ENCODE measurements at regions not wholly inside any gene's neighbourhood (a gene's known extent, or its start where the extent isn't known, plus 50 kb on each side); places are given as distances from the start of the nearest gene placed in this dataset.

GRCh38 chr9:1881708-1882295 is 133.3 kb upstream of the SMARCA2 start:
- no peaks in the 10 kb centered on the region for H4K20me1 ChIP-seq (ENCODE audit: insufficient read depth)
- no peaks in the 10 kb centered on the region for H3K79me2 ChIP-seq (ENCODE audit: insufficient read depth, low read length)
- TF ChIP-seq ZFX (IDR thresholded peaks at IDR 0.05) (no peak), CTCF (IDR thresholded peaks at IDR 0.05 in 2 of 3, conservative IDR thresholded peaks at IDR 0.05 in 1 of 3; ENCODE audit: borderline replicate concordance in 1 of 3, insufficient read depth in 1 of 3, low read depth in 2 of 3, low read length in 2 of 3) (no peak), POLR2AphosphoS5 (IDR thresholded peaks at IDR 0.05; ENCODE audit: low read depth, low read length) (no peak), CEBPB (IDR thresholded peaks at IDR 0.05; ENCODE audit: low read depth) (no peak), EZH2 (IDR thresholded peaks at IDR 0.05) (no peak), YY1 (IDR thresholded peaks at IDR 0.05; ENCODE audit: extremely low read depth, insufficient replicate concordance, low read depth, low read length) (no peak), EGR1 (IDR thresholded peaks at IDR 0.05; ENCODE audit: low read depth) (no peak)
- TF ChIP-seq, protein P1, sequence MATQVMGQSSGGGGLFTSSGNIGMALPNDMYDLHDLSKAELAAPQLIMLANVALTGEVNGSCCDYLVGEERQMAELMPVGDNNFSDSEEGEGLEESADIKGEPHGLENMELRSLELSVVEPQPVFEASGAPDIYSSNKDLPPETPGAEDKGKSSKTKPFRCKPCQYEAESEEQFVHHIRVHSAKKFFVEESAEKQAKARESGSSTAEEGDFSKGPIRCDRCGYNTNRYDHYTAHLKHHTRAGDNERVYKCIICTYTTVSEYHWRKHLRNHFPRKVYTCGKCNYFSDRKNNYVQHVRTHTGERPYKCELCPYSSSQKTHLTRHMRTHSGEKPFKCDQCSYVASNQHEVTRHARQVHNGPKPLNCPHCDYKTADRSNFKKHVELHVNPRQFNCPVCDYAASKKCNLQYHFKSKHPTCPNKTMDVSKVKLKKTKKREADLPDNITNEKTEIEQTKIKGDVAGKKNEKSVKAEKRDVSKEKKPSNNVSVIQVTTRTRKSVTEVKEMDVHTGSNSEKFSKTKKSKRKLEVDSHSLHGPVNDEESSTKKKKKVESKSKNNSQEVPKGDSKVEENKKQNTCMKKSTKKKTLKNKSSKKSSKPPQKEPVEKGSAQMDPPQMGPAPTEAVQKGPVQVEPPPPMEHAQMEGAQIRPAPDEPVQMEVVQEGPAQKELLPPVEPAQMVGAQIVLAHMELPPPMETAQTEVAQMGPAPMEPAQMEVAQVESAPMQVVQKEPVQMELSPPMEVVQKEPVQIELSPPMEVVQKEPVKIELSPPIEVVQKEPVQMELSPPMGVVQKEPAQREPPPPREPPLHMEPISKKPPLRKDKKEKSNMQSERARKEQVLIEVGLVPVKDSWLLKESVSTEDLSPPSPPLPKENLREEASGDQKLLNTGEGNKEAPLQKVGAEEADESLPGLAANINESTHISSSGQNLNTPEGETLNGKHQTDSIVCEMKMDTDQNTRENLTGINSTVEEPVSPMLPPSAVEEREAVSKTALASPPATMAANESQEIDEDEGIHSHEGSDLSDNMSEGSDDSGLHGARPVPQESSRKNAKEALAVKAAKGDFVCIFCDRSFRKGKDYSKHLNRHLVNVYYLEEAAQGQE (IDR thresholded peaks at IDR 0.05; ENCODE audit: low read depth) = no peak
- TF ChIP-seq, protein P2, sequence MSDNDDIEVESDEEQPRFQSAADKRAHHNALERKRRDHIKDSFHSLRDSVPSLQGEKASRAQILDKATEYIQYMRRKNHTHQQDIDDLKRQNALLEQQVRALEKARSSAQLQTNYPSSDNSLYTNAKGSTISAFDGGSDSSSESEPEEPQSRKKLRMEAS (IDR thresholded peaks at IDR 0.05) = no peak
- H3K4me2 ChIP-seq (ENCODE audit: low read length) = no peak overlapping the region
- no peak overlapping the region for H3K9ac ChIP-seq (ENCODE audit: low read length)
- RAD21 ChIA-PET (ENCODE audit: low non-redundant PET in 1 of 2, low total read pairs in 2 of 2, uncharacterized antibody in 2 of 2, unreplicated experiment in 2 of 2) = no interaction called here
- no peaks in the 10 kb centered on the region for H3K9me2 ChIP-seq (ENCODE audit: insufficient read depth)
- H2AFZ ChIP-seq (ENCODE audit: low read depth, low read length, poor library complexity, severe bottlenecking) = no peak overlapping the region
- no peak overlapping the region for H3K4me3 ChIP-seq (replicated peaks in 1 of 2; ENCODE audit: low read depth in 1 of 2, low read length in 2 of 2)
- no peaks in the 10 kb centered on the region for H3K9me3 ChIP-seq (ENCODE audit: control insufficient read depth in 1 of 2, insufficient read depth in 1 of 2, low read depth in 1 of 2, low read length in 2 of 2)
- no TSS peak for BruUV-seq (replicated peaks)
- no peaks in the 10 kb centered on the region for H3K4me1 ChIP-seq (ENCODE audit: control insufficient read depth in 1 of 2, insufficient read depth in 2 of 2, low read length in 2 of 2)
- no peaks in the 10 kb centered on the region for H3K36me3 ChIP-seq (ENCODE audit: control insufficient read depth in 1 of 2, insufficient read depth in 2 of 2, low read length in 2 of 2)
- POLR2A ChIA-PET = no interaction called here
- intact Hi-C loops (cut with micrococcal nuclease) = no loop called here
- CTCF ChIA-PET = no interaction called here
- DNase-seq (ENCODE audit: low read depth, low spot score) (no peak), ATAC-seq (no peak)
- no peak overlapping the region for H3K27ac ChIP-seq (ENCODE audit: low read depth, low read length)
- H3K27me3 ChIP-seq (ENCODE audit: insufficient read depth, low read length) = no peaks in the 10 kb centered on the region

Measured in HCT116 (cell line).